GM08714 (cell line): ENCODE measurements at regions not wholly inside any gene's neighbourhood (a gene's known extent, or its start where the extent isn't known, plus 50 kb on each side); places are given as distances from the start of the nearest gene placed in this dataset.

Source experiments
- H3K4me3 ChIP-seq: fragments of 200-500 bp; sonication (Bioruptor generic); 2 replicates; pipeline ENCODE4 v1.5.1; 2014; ENCODE audit warnings: mild to moderate bottlenecking, low read length, inconsistent platforms
- ZNF274 ChIP-seq: IDR thresholded peaks from 2 replicates; pipeline ENCODE4 v1.6.1; 2012; ENCODE audit warnings: mild to moderate bottlenecking, low read depth, low read length

DNA sequence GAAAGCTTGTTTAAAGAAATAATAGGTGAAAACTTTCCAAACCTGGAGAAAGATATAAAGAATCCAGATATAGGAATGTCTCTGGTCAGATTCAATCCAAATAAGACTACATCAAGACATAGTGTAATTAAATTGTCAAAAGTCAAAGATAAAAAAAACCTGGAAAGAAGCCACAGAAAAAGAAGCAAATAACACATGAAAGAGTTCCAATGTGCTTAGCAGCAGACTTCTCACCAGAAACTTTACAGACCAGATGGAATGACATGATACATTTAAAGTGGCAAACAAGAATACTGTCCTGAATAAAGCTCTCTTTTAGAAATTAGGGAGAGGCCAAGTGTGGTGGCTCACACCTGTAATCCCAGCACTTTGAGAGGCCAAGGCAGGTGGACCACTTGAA lies 1039.9 kb downstream of the KCNT2 start:
- no peak overlapping the region for H3K4me3 ChIP-seq
- no peak for TF ChIP-seq ZNF274

DNA sequence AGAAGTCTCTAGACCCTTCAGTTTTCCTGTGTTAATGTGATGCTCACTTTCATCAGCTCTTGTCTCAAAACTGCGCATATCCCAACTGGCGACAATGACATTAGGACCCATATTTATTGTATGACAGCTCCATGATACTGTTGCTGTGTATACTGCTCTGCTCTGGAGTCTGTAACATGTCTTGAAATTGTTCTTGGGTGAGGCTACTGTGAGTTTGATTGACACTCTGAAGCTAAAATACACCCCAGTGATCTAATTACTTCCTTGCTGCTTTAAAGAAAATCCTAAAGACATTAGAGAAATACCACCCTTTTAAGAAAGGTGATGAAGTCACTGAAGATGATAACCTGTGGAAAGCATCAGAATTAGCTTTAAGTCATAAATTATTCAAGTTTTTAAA lies 1046.2 kb downstream of the KCNT2 start:
- TF ChIP-seq ZNF274, result no peak

DNA sequence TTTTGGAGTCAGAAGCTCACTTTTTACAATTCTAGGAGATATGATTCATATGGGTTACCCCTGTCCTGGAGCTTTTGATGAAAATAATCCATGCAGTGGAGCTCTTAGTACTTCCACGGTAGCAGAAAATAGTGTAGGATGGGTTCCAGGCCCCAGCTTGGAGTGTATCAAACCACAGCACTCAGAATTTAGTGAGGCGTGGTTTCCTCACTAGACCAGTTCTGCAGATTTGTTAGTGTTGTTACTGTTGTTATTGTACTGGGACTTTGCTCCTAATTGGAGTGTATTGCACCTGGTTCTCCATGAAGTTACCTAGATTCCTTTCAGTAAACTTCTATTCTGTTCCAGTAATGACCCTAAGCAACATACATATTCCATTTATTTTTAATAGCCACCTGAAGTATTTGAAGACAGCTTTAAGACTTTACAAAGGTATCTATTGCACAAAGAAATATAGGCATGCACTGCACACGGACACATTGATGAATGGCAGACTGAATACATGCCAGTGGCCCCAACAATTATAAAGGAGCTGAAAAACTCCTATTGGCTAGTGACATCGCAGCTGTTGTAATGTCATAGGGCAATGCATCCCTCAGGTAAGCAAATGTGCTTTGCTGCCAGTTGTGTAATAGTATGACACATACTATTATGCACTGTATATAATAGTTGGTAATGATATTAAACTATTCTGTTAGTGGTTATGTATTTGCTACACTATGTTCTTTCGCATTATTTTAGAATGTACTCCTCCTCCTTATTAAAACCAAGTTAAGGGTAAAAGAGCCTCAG lies 1058.0 kb downstream of the KCNT2 start:
- TF ChIP-seq ZNF274, result no peak
- no peak overlapping the region for H3K4me3 ChIP-seq

More for the DNA sequence above, 1046.2 kb downstream of the KCNT2 start:
- H3K4me3 ChIP-seq, result no peak overlapping the region

DNA sequence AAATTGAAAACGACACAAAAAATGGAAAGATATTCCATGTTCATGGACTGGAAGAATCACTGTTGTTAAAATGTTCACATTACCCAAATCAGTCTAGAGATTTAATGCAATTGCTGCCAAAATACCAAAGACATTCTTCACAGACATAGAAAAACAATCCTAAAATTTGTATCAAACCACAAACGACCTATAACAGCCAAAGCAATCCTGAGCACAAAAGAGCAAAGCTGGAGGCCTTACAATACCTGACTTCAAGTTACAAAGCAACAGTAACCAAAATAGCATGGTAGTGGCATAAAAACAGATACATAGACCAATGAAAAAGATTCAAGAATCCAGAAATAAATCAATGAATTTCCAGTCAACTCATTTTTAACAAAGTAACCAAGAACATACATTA lies 1077.3 kb downstream of the KCNT2 start:
- TF ChIP-seq ZNF274, result no peak
- H3K4me3 ChIP-seq, result no peak overlapping the region

DNA sequence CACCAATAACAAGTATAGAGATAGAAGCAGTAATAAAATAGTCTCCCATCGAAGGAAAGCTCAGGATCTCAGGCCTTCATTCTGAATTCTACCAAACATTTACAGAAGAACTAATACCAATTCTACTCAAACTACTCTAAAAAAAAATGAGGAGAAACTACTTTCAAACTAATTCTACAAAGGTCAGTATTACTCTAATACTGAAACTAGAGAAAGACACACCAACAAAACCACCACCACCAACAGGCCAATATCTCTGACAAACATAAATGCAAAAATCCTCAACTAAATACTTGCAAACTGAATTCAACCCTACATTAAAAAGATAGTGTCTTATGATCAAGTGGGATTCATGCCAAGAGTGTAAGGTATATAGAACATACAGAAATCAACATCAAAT lies 1078.4 kb downstream of the KCNT2 start:
- H3K4me3 ChIP-seq, result no peak overlapping the region
- no peak for TF ChIP-seq ZNF274

DNA sequence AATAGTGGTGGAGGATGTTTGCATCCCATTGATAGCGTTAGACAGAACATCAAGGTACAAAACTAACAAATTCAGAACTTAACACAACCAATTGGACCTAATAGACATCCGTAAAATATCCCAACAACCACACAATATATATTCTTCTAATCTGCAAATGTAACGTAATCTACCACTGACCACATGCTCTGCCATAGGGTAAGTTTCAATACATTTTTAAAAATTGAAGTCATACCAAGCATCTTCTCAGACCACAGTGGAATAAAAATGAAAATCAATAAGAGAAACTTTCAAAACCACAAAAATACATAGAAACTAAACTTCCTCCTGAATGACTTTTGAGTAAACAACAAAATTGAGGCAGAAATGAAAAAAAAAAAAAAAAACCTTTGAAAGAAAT lies 1087.5 kb downstream of the KCNT2 start:
- no peak for TF ChIP-seq ZNF274
- H3K4me3 ChIP-seq, result no peak overlapping the region

DNA sequence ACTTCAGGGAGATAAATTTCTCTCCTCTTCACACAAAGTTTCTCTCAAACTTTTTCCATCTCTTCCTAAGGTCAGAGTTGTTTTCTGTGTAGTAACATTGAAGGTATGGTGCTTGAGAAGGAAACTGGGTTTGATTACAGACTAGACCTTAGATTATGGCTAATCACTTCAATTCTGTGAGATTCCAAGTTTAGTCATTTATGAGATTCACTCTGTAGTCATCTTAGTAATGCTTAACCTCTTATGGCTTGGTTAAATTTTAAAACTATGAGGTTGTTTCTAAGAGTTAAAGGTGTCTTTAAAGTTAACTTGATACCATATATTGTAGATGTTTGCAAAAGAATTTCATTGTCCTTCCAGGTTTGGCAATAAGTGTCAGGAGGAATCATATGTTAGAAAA lies 1092.2 kb downstream of the KCNT2 start:
- no peak for TF ChIP-seq ZNF274
- H3K4me3 ChIP-seq, result no peak overlapping the region

DNA sequence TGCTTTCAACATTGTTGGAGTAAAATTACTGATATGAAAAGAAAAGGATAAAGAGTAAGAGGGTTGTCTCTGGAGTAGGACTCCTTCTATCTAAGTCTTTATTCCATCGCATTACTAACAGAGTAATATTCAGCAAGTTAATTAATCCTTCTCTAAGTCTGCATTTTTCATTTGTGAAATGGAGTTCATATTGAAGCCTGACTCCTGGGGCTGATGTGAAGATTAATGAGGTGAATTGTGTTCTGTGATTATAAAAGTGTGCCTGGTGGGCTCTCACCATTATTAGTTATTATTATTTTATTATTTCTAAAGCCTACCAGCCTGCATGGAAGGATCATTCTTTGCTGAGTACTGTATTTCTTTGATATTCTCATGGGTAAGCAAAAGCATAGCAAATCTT lies 1096.7 kb downstream of the KCNT2 start:
- TF ChIP-seq ZNF274, result no peak

DNA sequence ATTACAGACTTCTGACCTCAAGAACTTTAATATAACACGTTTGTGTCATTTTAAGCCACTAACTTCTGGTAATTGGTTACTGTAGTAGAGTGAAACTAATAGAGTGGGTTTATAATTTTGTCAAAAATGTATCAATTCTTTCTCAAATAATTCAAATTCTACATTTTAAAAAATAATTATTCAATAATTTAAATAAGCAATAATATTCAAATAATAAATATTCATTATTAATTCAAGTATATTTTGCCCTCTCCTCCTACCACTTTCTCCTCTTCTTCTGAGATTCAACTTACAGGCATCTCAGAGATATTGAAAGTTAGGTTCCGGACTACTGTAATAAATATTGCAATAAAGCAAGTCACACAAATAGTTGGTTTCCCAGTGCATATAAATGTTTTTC lies 1107.1 kb downstream of the KCNT2 start:
- TF ChIP-seq ZNF274, result no peak
- H3K4me3 ChIP-seq, result no peak overlapping the region

More for the DNA sequence above, 1096.7 kb downstream of the KCNT2 start:
- H3K4me3 ChIP-seq, result no peak overlapping the region

DNA sequence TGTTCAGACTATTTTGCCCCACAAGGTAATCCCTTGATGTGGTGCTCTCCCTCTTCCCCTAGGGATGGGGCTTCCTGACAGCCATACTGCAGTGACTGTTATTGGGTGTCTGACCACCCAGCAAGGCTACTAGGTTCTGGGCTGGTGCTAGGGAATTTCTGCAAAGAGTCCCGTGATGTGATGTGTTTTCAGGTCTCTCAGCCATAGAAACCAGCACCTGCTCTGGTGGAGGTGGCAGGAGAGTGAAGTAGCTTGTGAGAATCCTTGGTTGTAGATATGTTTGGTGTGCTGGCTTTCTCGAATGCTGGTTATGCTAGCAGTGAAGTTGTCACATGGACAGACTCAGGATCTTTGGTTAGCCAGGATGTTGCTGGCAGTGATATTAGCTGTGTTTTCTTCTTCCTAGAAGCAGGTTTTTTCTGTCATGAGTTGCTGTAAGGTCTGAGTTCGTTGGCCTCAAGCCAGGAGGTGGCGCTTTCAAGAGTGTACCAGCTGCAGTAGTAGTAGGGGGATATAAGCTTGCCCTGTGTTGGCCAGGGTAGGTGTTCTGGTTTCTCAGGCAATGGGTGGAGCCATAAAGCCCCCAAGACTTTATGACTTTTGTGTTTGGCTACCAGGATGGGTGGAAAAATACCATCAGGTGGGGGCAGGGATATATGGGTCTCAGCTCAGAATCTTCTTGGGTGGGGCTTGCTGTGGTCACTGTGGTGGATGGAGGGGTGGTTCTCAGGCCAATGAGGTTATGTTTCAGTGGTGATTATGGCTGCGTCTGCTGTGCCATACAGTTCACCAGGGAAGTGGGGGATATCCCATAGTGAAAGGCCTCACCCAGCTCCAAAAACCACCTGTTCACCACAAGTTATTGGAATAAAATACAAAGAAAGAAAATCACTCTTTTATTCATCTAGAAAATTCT lies 1112.3 kb downstream of the KCNT2 start:
- no peak overlapping the region for H3K4me3 ChIP-seq
- no peak for TF ChIP-seq ZNF274

DNA sequence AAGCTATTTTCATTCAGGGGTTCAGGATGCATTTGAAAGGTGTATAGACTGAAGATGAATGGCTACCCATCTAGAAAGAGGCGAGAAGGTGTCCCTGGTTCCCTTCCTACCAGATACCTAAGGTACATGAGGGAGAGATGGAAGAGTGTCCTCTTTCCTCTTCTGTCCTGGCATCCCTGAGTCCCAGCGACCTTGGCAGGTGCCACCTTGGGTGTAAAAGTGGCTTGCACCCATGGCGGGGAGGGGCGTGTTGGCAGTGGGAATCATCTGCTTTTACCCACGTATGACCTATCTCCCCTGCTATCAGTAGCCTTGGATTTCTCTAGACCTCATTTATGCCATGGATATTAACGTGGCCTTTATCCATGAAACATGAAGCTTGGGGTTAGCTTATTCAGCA lies 1126.1 kb downstream of the KCNT2 start:
- no peak for TF ChIP-seq ZNF274
- no peak overlapping the region for H3K4me3 ChIP-seq

DNA sequence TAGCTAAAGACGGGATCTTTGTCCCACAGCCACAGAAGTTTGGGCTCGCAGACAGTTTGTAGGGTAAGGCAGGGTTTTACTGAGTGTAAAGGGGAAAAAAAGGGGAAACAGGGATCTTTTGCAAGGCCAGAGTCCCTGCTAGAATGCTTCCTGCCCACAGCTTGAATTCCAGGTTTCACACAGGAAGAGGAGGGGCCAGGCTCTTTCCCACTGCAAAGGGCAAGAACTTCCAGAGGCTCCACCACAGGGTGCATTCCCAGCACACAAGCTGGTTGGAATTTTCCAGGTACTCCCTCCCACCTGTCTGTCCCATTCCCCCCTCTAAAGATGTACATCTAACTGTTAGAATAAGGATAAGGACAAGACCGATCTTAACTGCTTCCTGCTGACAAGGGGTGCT lies 1126.9 kb downstream of the KCNT2 start:
- TF ChIP-seq ZNF274, result no peak
- no peak overlapping the region for H3K4me3 ChIP-seq

DNA sequence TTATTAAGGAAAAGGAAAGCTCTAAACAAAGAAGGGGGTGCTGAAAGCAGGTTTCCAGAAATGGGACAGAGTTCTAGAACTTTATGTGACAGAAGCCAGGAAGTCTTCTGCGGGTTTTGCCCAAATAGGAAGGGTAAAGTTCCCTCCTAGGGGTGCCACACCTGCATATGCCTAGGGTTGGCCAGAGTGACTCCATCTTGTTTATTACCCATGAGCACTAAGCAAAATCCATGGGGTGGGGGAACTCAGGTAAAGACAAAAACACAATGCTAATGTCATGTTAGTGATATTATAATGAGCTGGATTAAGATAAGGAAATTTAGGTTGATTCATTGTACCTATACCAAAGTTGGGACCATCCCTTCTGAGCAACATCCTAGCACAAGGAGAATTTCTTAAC lies 1132.7 kb downstream of the KCNT2 start:
- no peak for TF ChIP-seq ZNF274
- H3K4me3 ChIP-seq, result no peak overlapping the region

DNA sequence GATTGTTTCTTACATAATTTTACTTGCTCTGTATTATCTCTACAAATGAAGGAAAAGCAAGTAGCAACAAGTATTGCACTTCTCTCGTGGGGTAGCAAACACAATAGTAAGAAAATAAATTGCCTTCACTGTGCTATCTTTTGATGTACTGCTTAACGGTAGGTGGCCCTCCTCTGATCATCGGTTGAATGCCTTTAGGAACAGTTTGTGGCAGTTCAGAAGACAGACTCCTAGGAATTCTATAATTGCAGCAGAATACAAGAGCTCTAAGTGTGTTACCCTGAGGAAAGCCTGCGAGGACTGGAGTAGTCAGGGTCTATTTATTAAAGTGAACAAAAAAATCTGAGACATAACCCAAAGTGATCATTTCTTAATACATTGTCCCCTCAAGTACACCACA lies 1135.9 kb downstream of the KCNT2 start:
- H3K4me3 ChIP-seq, result no peak overlapping the region
- no peak for TF ChIP-seq ZNF274

DNA sequence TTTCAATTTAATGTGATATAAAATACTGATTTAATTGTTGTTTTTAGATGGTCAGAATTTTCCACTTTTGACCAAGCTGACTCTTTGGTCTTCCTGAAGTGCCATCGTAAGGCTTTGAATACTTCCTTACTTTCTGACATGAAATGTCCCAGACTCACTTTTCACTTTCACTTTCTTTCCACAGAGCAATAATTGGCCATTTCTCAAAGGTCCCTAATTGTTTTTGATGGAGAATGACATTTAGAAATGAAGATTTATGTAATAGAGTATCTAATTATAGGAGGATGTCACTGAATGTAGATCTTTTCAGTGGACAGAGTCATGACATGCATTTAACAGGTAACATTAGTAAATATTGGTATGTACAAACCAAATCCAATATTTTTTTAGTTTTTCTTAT lies 1141.6 kb downstream of the KCNT2 start:
- TF ChIP-seq ZNF274, result no peak
- H3K4me3 ChIP-seq, result no peak overlapping the region
